OCI-LY7 (cell line): ENCODE measurements at regions not wholly inside any gene's neighbourhood (a gene's known extent, or its start where the extent isn't known, plus 50 kb on each side); places are given as distances from the start of the nearest gene placed in this dataset.

Source experiments
- CTCF ChIP-seq: fragments of 200-600 bp; sonication (generic); conservative IDR thresholded peaks from 2 replicates; pipeline ENCODE4 v1.5.1; 2014; ENCODE audit warnings: mild to moderate bottlenecking, antibody characterized with exemption, low read length, moderate library complexity, mixed read lengths
- EZH2phosphoT487 ChIP-seq: fragments of 200-600 bp; sonication (generic); IDR thresholded peaks from 2 replicates; pipeline ENCODE4 v1.6.1; 2018; ENCODE audit warnings: low read depth, borderline replicate concordance, mild to moderate bottlenecking, mixed run types, antibody characterized with exemption, low read length, moderate library complexity, mixed read lengths

- TF ChIP-seq CTCF (no peak), EZH2phosphoT487 (no peak)
Measured at GRCh38 chr12:90836689-90837088, 118.3 kb downstream of the CCER1 start.
